ENCODE measurements at regions not wholly inside any gene's neighbourhood (a gene's known extent, or its start where the extent isn't known, plus 50 kb on each side); places are given as distances from the start of the nearest gene placed in this dataset.

DNA sequence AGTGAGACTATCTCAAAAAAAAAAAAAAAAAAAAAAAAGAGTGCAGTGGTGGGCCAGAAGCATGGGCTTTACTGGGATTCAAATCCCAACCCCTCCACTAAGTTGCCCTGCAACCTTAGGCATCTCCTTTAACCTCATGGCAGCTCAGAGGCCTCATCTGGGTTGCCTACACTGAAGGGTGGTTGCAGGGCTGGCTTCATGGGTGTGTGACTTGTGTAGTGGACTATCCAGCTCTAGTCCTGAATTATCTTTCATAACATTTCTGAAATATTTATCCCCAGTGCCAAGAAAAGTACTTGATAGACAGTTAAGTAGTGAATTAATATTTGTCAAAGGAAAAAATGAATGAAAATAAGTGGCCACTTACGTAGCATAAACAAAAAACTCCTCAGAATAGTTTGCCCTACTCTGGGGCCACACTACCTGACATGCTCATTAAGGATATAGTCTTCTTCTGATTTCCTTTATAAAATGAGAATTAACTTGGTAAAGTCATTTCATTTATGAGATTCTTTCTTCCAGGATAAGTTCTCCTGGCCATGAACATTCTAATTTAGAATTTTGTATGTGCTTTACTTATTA is 116.0 kb upstream of the SYT13 start:
- CTCF ChIA-PET = interaction anchor here (1.0 kb wide), 1 partner anchor 31 kb away, joined by 3 read pairs; no protein-coding TSS in a partner anchor
- no peaks in the 10 kb centered on the region for H3K27me3 ChIP-seq (ENCODE audit: insufficient read depth)
- H3K4me1 ChIP-seq (ENCODE audit: control insufficient read depth in 1 of 2, insufficient read depth in 2 of 2, low read depth in 1 of 2, low read length in 1 of 2) = peaks cover 0 to 19% of the 10 kb centered on the region in 2 experiments; a peak in 3 of 4 replicates
- TF ChIP-seq POLR2AphosphoS5 (IDR thresholded peaks at IDR 0.05; ENCODE audit: low read depth, low read length) = no peak
- POLR2A ChIA-PET = interaction anchor here (1.2 kb wide), 1 partner anchor 10 kb away, joined by 3 read pairs; no protein-coding TSS in a partner anchor
- H2AFZ ChIP-seq (ENCODE audit: low read depth) = no peak overlapping the region
- no peak for DNase-seq
- no peaks in the 10 kb centered on the region for H3K79me2 ChIP-seq (ENCODE audit: insufficient read depth)
- H3K9ac ChIP-seq = no peak overlapping the region
- no peak overlapping the region for H3K4me2 ChIP-seq
- no peaks in the 10 kb centered on the region for H3K36me3 ChIP-seq (replicated peaks in 1 of 2; ENCODE audit: control insufficient read depth in 1 of 2, insufficient read depth in 2 of 2, low read length in 1 of 2)
- H3K27ac ChIP-seq (ENCODE audit: low read depth in 2 of 2, low read length in 1 of 2) = no peak overlapping the region
- 89% methylated on average over 1 of the region's 1 CpG for WGBS (ENCODE audit: low lambda C conversion rate)
- H3K9me3 ChIP-seq = no peaks in the 10 kb centered on the region
- H3F3A ChIP-seq (replicated peaks; ENCODE audit: insufficient read depth) = peaks cover 11% of the 10 kb centered on the region
- H3K4me3 ChIP-seq (ENCODE audit: low read depth in 2 of 2, low read length in 1 of 2) = no peak overlapping the region
- no peaks in the 10 kb centered on the region for H3K9me2 ChIP-seq
- H4K20me1 ChIP-seq (ENCODE audit: insufficient read depth) = no peaks in the 10 kb centered on the region

DNA sequence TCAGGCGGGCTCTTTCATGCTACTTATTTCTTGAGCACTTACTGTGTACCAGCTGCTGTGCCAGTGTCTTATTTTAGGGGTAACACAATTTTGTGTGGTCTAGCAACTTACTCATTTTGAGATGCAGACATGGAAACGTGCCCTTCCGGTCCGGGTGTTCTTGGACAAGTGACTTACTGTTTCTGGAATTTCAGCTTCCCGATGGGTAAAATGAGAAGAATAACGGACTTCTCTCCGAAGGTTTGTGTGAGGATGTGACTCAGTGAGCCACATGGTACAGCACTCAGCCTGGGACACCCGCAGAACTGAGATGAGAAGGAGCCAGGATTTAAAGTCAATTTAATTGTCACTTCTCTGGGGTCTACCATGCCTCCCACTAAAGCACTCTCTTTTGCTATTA is 114.5 kb upstream of the SYT13 start:
- POLR2A ChIA-PET = interaction anchor here (1.2 kb wide), 1 partner anchor 12 kb away, joined by 3 read pairs; no protein-coding TSS in a partner anchor
- Histone ChIP-seq H3K79me2 (ENCODE audit: insufficient read depth) (no peaks in the 10 kb centered on the region), H3K9ac (peak overlapping the region; percentile 39; the same call in 1 of the 2 replicates), H4K20me1 (ENCODE audit: insufficient read depth) (no peaks in the 10 kb centered on the region), H3K4me2 (peak overlapping the region; percentile 66), H3K9me2 (no peaks in the 10 kb centered on the region), H3K4me1 (ENCODE audit: control insufficient read depth in 1 of 2, insufficient read depth in 2 of 2, low read depth in 1 of 2, low read length in 1 of 2) (peaks cover 6 to 19% of the 10 kb centered on the region in 2 experiments; a peak in 3 of 4 replicates), H3K9me3 (no peaks in the 10 kb centered on the region), H2AFZ (ENCODE audit: low read depth) (no peak overlapping the region; the same call in 1 of the 2 replicates), H3K27ac (ENCODE audit: low read depth in 2 of 2, low read length in 1 of 2) (peak overlapping the region in 1 of 2 experiments; percentile 75; a peak in 2 of 4 replicates), H3K4me3 (ENCODE audit: low read depth in 2 of 2, low read length in 1 of 2) (no peak overlapping the region), H3K36me3 (replicated peaks in 1 of 2; ENCODE audit: control insufficient read depth in 1 of 2, insufficient read depth in 2 of 2, low read length in 1 of 2) (no peaks in the 10 kb centered on the region), H3F3A (replicated peaks; ENCODE audit: insufficient read depth) (peaks cover 11% of the 10 kb centered on the region), H3K27me3 (ENCODE audit: insufficient read depth) (no peaks in the 10 kb centered on the region)
- CTCF ChIA-PET = interaction anchor here (1.0 to 1.9 kb wide), 5 partner anchors 12 to 371 kb away, joined by 3 to 6 read pairs (median 5); no protein-coding TSS in a partner anchor
- no peak for DNase-seq
- 20% methylated on average over 8 of the region's 8 CpGs for WGBS (ENCODE audit: low lambda C conversion rate)
- TF ChIP-seq MXI1 (IDR thresholded peaks at IDR 0.05; ENCODE audit: low read depth, low read length) = no peak
- no peak for TF ChIP-seq ELF1 (IDR thresholded peaks at IDR 0.05)
- TF ChIP-seq EP300 (IDR thresholded peaks at IDR 0.05; ENCODE audit: borderline replicate concordance in 1 of 2, low read depth in 1 of 2, low read length in 1 of 2) = peak in 1 of 2 experiments; percentile 81; a peak in 2 of 4 replicates
- TF ChIP-seq, protein P1, sequence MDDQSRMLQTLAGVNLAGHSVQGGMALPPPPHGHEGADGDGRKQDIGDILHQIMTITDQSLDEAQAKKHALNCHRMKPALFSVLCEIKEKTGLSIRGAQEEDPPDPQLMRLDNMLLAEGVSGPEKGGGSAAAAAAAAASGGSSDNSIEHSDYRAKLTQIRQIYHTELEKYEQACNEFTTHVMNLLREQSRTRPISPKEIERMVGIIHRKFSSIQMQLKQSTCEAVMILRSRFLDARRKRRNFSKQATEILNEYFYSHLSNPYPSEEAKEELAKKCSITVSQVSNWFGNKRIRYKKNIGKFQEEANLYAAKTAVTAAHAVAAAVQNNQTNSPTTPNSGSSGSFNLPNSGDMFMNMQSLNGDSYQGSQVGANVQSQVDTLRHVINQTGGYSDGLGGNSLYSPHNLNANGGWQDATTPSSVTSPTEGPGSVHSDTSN (IDR thresholded peaks at IDR 0.05) = peak; percentile 55; the same call in 1 of the 2 replicates
- TF ChIP-seq RAD21 (IDR thresholded peaks at IDR 0.05; ENCODE audit: low read length) = no peak
- no peak for TF ChIP-seq SMC3 (IDR thresholded peaks at IDR 0.05; ENCODE audit: low read depth, low read length)
- TF ChIP-seq FOXJ3 (CRISPR knock-in tag; IDR thresholded peaks at IDR 0.05) = no peak
- TF ChIP-seq TCF12 (IDR thresholded peaks at IDR 0.05) = peak; percentile 82
- TF ChIP-seq MEF2A (IDR thresholded peaks at IDR 0.05; ENCODE audit: borderline replicate concordance, low read depth) = no peak
- no peak for TF ChIP-seq TAF1 (IDR thresholded peaks at IDR 0.05; ENCODE audit: borderline replicate concordance, low read depth, low read length)
- TF ChIP-seq, protein P2, sequence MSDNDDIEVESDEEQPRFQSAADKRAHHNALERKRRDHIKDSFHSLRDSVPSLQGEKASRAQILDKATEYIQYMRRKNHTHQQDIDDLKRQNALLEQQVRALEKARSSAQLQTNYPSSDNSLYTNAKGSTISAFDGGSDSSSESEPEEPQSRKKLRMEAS (IDR thresholded peaks at IDR 0.05; ENCODE audit: low read depth) = peak; percentile 51; the same call in 1 of the 2 replicates
- no peak for TF ChIP-seq EZH2phosphoT487 (IDR thresholded peaks at IDR 0.05; ENCODE audit: borderline replicate concordance, low read depth)
- no peak for TF ChIP-seq GATA2 (CRISPR knock-in tag; IDR thresholded peaks at IDR 0.05)
- peak; percentile 64; the same call in 1 of the 2 replicates for TF ChIP-seq RXRA (IDR thresholded peaks at IDR 0.05; ENCODE audit: borderline replicate concordance, low read depth)
- TF ChIP-seq, protein P3, sequence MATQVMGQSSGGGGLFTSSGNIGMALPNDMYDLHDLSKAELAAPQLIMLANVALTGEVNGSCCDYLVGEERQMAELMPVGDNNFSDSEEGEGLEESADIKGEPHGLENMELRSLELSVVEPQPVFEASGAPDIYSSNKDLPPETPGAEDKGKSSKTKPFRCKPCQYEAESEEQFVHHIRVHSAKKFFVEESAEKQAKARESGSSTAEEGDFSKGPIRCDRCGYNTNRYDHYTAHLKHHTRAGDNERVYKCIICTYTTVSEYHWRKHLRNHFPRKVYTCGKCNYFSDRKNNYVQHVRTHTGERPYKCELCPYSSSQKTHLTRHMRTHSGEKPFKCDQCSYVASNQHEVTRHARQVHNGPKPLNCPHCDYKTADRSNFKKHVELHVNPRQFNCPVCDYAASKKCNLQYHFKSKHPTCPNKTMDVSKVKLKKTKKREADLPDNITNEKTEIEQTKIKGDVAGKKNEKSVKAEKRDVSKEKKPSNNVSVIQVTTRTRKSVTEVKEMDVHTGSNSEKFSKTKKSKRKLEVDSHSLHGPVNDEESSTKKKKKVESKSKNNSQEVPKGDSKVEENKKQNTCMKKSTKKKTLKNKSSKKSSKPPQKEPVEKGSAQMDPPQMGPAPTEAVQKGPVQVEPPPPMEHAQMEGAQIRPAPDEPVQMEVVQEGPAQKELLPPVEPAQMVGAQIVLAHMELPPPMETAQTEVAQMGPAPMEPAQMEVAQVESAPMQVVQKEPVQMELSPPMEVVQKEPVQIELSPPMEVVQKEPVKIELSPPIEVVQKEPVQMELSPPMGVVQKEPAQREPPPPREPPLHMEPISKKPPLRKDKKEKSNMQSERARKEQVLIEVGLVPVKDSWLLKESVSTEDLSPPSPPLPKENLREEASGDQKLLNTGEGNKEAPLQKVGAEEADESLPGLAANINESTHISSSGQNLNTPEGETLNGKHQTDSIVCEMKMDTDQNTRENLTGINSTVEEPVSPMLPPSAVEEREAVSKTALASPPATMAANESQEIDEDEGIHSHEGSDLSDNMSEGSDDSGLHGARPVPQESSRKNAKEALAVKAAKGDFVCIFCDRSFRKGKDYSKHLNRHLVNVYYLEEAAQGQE (IDR thresholded peaks at IDR 0.05; ENCODE audit: low read depth, low read length) = no peak
- TF ChIP-seq GABPA (IDR thresholded peaks at IDR 0.05; ENCODE audit: low read depth) = no peak
- TF ChIP-seq, protein P4, sequence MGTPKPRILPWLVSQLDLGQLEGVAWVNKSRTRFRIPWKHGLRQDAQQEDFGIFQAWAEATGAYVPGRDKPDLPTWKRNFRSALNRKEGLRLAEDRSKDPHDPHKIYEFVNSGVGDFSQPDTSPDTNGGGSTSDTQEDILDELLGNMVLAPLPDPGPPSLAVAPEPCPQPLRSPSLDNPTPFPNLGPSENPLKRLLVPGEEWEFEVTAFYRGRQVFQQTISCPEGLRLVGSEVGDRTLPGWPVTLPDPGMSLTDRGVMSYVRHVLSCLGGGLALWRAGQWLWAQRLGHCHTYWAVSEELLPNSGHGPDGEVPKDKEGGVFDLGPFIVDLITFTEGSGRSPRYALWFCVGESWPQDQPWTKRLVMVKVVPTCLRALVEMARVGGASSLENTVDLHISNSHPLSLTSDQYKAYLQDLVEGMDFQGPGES (IDR thresholded peaks at IDR 0.05; ENCODE audit: low read depth, low read length) = no peak
- TF ChIP-seq, protein P5, sequence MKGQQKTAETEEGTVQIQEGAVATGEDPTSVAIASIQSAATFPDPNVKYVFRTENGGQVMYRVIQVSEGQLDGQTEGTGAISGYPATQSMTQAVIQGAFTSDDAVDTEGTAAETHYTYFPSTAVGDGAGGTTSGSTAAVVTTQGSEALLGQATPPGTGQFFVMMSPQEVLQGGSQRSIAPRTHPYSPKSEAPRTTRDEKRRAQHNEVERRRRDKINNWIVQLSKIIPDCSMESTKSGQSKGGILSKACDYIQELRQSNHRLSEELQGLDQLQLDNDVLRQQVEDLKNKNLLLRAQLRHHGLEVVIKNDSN (IDR thresholded peaks at IDR 0.05; ENCODE audit: borderline replicate concordance, low read depth) = peak; percentile 56
